HTERT RPE-1 (cell line): ENCODE measurements at regions not wholly inside any gene's neighbourhood (a gene's known extent, or its start where the extent isn't known, plus 50 kb on each side); places are given as distances from the start of the nearest gene placed in this dataset.

Experiments used
- in situ Hi-C: fragments of 300-500 bp; cut with MboI; formaldehyde crosslinking; loops from 4 replicates; pipeline ENCODE4 v1.14.3; 2020; ENCODE audit warnings: low sequenced_read_pairs

DNA sequence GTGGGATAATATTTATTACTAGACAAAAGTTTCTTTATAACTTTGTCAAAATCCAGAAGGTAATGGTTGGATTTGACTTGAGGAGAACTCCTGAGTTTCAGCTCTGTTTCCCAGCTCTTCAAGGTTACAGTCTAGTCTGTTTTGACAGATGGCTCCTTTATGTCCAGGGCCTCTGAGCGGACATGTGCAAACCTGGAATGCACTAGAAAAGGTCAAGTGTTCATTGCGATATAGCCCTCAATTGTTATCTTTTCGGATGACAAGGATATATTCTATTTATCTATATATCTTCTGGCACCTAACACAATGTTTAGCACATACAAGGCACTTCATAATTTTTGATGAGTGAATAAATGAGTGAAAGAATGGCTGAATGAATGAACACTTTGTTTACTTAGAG is 513.2 kb upstream of the GOLIM4 start:
- in situ Hi-C loops = no loop called here

DNA sequence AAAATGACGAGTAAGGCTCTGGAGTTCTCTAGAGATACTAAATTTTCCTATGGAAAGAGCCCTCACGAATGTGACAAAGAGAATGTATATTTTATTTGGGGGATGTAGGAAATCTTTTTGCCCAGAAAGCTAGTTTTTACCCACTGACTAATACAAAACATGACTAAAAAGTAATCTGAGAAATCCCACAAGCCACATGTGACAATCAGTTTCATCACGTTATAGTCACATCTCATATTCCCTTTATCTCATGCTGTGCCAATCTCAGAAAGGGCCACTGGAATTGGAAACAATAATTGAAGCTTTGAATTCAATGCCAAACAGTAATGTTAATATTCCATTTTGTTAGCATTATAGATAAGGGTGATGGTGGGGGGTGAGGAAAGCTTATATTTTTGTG is 509.0 kb upstream of the GOLIM4 start:
- in situ Hi-C loops = no loop called here

- in situ Hi-C loops = no loop called here
These were observed 502.5 kb upstream of the GOLIM4 start for GRCh38 chr3:168598250-168598649.

DNA sequence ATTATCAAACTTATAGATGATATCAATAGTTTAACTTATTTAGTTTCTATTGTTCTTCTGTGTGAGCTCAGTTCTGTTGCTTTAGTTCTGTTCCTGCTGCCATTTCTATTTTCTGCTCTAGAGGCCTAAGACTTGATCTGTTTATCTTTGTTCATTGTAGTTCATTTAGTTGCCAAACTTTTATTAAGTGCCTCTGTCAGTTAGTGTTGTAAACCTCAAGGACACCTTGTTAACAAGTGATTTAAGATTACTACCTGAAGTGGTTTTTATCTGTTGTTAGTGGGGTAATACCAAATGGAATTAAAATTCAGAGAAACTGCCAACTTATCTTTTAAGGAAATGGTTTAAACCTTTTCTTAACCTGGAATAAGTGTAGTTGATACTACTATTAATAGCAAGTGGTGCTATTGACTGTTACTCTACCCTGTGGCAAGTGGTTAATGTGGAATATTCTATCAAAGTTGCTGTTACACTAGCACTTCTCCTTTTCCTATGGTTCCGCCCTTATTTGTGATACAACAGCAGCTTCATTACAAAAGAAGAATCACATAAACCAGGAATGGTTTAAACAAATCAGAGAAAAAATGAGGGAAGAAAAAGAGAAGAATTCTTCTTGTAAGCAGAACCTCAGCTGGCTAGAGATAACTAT is 500.6 kb upstream of the GOLIM4 start:
- in situ Hi-C loops = no loop called here

DNA sequence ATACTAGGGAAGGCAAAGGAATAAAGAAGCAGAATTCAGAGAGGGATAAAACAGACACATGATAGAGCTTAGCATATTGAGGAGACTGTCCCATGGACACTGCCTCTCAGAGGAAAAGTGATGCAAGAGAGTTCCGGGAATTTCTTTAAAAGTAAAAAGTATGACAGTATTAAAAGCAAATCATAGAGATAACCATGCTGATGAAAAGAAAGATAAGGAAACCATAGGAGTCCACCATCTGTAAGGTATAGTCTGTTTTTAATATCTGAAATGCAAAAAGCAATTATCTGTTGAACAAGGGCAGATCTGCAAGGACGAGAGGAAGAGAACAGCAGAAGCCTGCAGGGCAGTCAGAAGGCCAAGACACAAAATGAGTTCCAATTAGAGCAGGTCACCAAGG is 495.9 kb upstream of the GOLIM4 start:
- in situ Hi-C loops = no loop called here

GRCh38 chr3:168589376-168589775 is 493.7 kb upstream of the GOLIM4 start:
- in situ Hi-C loops = no loop called here

DNA sequence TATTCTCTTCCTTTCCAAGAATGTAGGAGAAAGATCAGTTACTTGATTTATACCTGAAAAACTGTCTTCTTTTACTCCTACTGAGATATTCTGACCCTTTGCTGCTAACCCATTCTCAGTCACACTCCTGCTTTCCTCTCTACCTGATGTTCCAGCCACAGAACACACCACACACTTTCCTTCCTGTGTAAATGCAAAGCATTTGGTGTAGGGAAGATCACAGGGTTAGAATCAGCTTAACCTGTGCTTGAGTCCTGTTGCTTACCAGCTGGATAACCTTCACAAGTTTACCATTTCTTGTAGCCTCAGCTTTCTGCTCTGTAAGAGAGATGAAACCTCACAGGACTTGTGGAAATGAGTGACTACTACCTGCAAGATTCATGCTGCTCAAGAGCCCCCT is 489.8 kb upstream of the GOLIM4 start:
- in situ Hi-C loops = no loop called here

- in situ Hi-C loops = no loop called here
These were observed 488.3 kb upstream of the GOLIM4 start for GRCh38 chr3:168583977-168584376.

GRCh38 chr3:168582503-168582902 is 486.8 kb upstream of the GOLIM4 start:
- in situ Hi-C loops = no loop called here

- in situ Hi-C loops = no loop called here
These were observed 486.1 kb upstream of the GOLIM4 start for GRCh38 chr3:168581771-168582225.

DNA sequence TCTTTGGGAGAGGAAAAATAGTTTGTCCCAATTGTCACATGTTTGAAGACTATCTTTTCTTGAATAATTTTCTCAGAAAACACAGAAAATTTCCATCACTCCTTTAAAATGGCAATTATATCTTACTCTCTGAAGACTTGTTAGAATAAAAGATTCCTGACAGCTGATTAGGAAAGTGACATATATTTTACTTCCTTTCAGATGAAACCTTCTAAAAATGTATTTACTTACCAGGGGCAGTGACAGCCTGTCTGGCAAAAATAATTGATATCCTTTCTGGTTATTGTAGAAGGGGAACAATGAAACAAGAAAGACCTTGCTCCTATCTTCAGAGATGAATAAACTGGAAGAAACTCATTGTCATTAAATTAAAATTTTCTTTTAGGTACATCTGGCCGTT is 483.3 kb upstream of the GOLIM4 start:
- in situ Hi-C loops = no loop called here

GRCh38 chr3:168575750-168576149 is 480.0 kb upstream of the GOLIM4 start:
- in situ Hi-C loops = no loop called here

GRCh38 chr3:168574455-168575158 is 478.9 kb upstream of the GOLIM4 start:
- in situ Hi-C loops = no loop called here

DNA sequence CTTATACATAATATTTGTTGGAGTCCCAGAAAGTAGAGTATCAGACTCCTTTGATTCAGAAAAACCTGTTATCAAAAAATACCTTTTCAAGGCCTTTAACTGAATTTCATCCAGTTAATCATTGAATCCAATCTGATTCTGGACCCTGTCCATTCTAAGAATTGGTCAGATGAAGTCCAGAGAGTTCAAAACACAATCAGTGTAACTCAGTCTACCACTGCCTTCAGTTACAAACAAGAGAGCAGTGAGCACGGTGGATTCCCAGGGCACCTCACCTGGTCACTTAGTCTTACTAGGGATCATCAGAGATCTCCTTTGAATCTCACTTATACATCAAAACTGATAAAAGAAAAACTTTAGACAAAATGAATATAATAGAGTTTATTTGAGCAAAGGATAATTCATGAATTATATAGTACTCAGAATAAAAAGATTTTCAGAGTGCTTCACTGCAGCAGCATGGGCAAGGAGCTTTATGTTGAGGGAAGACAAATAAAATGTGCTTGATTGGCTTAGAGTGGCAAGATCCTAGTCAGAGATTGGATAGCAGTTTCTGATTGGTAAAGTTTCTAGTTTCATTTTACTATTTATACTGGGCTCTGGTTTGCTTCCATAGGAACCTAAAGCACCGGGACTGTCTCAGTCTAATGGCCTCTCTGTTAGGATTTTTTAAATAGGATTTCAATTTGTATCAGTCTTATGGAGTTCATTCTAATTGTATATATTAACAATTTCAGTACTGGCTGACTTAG is 474.9 kb upstream of the GOLIM4 start:
- in situ Hi-C loops = no loop called here

DNA sequence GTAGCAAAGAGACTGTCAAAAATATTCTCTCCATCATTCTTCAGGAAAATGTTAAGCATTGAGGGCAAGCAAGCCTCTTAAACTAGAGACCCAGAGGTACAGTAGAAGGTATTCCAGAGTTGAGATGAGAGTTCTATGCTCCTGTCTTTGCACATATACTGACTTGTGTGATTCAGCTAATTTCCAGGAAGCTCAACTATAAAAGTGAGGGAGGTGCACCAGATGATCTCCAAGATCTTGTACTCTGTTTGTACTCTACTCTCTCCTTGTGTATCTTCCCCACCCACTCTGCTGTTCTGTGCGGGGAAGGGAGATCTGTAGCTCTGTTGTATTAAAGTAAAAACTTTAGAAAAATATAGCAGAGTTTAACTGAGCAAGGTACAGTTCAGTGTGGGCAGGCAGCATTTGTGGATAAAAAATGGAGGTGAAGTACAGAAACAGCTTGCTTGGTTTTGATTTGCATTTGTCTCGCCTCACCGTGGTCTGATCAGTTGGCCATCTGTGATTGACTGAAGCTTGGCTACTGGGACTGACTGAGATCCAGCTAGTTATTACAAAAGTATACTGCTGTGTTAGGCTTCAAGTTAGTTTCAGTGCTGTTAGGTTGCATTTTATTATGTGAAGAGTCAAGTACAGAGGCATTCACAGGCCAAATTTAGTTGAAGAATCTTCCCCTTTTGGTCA is 463.1 kb upstream of the GOLIM4 start:
- in situ Hi-C loops = no loop called here

DNA sequence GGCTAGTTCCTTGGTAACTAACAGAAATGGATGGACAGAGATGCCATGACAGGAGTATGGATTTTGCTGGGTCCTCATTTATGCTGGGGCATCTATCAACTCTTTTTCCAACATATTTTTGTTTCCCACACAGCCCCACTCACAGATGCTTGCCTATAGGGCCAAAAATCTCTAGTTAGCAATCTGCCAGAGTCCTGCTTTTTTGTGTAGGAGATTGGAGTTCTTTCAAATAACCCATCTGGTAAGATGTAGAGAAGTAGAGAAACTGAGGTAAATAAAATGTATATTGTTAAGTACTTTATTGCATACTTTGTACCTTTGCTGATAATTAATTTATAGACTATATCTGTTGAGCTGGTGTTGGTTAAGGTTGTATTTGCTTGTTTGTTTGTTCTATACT is 456.5 kb upstream of the GOLIM4 start:
- in situ Hi-C loops = no loop called here

DNA sequence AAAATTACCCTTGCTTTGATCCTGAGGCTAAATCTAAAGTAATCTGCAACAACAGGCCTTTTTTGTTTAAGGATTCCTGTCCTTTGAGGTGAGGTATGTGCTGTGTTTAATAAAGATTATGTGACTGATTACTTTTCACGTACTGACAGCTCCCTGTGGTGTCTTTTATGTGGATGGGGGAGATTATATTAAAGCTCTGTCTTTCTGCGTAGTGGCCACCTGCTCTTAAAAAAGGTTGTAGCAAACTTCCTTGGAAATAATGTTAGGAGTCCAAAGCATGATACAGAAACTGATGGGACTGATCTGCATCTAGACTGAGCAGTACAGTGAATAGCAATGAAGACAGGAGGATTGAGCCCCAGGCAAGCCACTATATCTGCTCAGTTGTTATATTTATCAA is 453.0 kb upstream of the GOLIM4 start:
- in situ Hi-C loops = no loop called here

DNA sequence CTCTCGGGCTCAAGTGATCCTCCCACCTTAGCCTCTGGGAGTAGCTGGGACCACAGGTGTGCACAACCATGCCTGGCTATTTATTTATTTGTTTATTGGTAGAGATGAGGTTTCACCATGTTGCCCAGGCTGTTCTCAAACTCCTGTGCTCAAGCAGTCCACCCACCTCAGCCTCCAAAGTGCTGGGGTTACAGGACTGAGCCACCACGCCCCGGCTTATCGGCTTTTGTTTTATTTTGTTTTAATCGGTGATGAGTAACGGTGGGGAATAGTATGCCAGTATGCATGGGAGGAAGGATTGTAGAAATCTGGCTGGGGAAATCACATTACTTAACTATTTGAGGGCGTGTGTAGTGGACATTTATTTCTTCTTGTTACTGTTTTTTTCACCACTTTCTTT is 451.0 kb upstream of the GOLIM4 start:
- in situ Hi-C loops = no loop called here

DNA sequence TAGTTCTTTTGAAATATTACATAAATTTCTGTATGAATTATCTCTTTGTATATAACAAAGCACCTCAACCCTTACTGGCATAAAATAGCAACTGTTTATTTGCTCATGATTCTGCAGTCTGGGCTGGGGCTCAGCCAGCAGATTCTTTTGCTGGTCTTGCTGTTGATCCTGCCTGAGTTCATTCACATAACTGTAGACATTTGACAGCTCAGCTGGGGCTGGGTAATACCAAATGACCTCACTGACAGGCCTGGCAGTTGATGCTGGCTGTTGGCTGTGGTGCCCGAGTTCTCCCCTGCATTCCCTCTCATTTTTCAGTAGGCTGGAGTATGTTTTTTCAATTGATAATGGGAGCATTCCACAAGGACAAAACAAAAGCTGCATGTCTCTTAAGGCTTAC is 449.9 kb upstream of the GOLIM4 start:
- in situ Hi-C loops = no loop called here

GRCh38 chr3:168544097-168544957 is 448.6 kb upstream of the GOLIM4 start:
- in situ Hi-C loops = no loop called here

DNA sequence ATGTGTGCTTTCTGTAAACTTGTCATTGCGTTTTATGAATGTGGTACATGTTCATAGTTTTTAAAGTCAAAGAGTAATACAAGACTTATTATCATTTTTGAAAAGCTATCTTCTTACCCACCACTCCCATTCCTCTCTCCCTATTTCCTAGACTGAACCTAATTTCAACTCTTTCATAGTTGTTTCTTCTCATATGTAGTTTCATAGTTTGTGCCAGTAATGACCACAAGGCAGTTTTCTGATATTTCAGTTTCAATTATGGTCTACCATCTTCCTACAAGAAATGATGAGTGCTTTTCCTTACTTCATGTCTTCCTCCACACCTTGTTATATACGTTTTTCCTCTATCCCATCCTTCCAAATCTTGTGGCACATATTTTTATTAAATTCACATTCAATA is 445.0 kb upstream of the GOLIM4 start:
- in situ Hi-C loops = no loop called here
